Skeletal muscle tissue (tissue), 3 donors: ENCODE measurements at regions not wholly inside any gene's neighbourhood (a gene's known extent, or its start where the extent isn't known, plus 50 kb on each side); places are given as distances from the start of the nearest gene placed in this dataset.

Experiments used
- H3K27ac ChIP-seq: one replicate; pipeline ENCODE4 v1.7.0; 2013; ENCODE audit warnings: mild to moderate bottlenecking, low read depth, low read length, inconsistent platforms
- H3K27me3 ChIP-seq, 3 donors: one replicate each; pipeline ENCODE4 v1.7.0; 2013; ENCODE audit warnings: low read length in 3 of 3; ENCODE audit not compliant: control insufficient read depth in 3 of 3, insufficient read depth in 3 of 3
- H3K36me3 ChIP-seq, 3 donors: one replicate each; pipeline ENCODE4 v1.7.0; 2013; ENCODE audit warnings: low read length in 3 of 3; ENCODE audit not compliant: control insufficient read depth in 3 of 3, insufficient read depth in 3 of 3
- H3K4me1 ChIP-seq, 3 donors: one replicate each; pipeline ENCODE4 v1.7.0; 2013; ENCODE audit warnings: low read length in 3 of 3, mild to moderate bottlenecking in 3 of 3; ENCODE audit not compliant: control insufficient read depth in 3 of 3, insufficient read depth in 3 of 3
- H3K4me3 ChIP-seq, 3 donors: one replicate each; pipeline ENCODE4 v1.7.0; 2013; ENCODE audit warnings: low read length in 3 of 3
- H3K9ac ChIP-seq, 3 donors: one replicate each; pipeline ENCODE4 v1.7.0; 2013; ENCODE audit warnings: low read length in 3 of 3, mild to moderate bottlenecking in 3 of 3, moderate library complexity in 2 of 3, low read depth in 1 of 3
- H3K9me3 ChIP-seq, 3 donors: one replicate each; pipeline ENCODE4 v1.7.0; 2013; ENCODE audit warnings: low read length in 3 of 3; ENCODE audit not compliant: control insufficient read depth in 3 of 3
- donor health status: Osteomylitis.

DNA sequence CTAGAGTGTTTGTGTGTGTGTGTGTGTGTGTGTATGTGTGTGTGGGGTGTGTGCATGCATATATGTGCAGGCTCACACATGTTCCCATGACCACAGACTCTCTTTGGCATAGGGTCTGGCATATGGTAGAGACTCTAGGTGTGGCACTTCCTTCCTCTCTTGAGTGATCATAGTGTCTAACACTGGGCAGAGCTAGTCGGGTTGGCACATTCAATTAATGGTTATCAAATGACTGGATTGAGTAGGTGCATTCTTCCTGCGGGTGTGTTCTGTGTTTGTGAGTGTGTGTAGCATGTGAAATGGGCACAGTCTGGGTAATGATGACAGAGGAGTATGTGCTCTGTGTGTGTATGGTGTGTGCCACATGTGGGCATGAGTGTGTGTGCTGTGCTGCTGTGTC, 106.5 kb downstream of the EFNB1 start:
- no peak overlapping the region for H3K4me3 ChIP-seq
- no peak overlapping the region for H3K27ac ChIP-seq
- no peaks in the 10 kb centered on the region for H3K36me3 ChIP-seq
- H3K27me3 ChIP-seq: no peaks in the 10 kb centered on the region
- no peak overlapping the region for H3K9ac ChIP-seq
- peaks cover 14 to 28% (median 18%) of the 10 kb centered on the region in 3 donors for H3K4me1 ChIP-seq
- H3K9me3 ChIP-seq: no peaks in the 10 kb centered on the region

DNA sequence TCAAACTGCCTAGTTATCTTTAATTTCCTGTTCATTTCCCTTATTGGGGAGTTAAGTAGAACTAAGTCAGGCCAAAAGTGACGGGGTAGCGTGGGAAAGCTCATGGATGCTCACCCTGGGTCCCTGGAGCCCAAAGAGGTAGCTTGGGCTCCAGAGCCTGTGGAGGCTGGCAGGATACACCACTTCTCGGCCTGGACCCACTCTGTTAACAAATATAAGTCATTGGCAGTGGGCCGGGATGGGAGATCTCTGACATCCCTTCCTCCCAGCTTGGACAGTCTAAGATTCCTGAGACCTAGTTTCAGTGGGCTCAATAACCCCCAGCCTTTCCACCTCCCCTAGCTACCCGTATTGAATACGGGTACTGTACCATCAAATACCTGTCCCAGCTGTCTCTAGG, 106.1 kb downstream of the EFNB1 start:
- H3K4me3 ChIP-seq: no peak overlapping the region
- no peaks in the 10 kb centered on the region for H3K9me3 ChIP-seq
- H3K36me3 ChIP-seq: no peaks in the 10 kb centered on the region
- H3K4me1 ChIP-seq: peaks cover 14 to 31% (median 18%) of the 10 kb centered on the region in 3 donors
- no peaks in the 10 kb centered on the region for H3K27me3 ChIP-seq
- H3K9ac ChIP-seq: no peak overlapping the region
- no peak overlapping the region for H3K27ac ChIP-seq

DNA sequence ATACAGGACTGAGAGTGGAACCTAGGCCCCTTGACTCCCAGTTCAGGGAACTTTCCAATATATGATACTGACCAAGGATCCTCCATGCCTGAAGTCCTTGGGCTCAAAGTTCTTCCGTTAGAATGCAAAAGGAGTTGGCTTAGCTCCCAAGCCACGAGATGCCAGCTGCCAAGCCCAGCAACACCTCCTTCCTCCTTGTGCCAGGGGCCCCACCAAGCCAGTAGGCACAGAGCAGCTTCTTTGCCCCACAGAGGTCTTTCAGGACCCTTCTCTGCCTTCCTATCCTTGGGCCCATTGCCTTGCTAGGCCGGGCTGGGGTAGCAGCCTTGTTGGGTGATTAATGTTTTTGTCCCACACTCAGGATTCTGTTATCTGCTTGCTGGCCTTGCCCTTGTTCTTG, 105.6 kb downstream of the EFNB1 start:
- H3K27ac ChIP-seq: no peak overlapping the region
- H3K4me1 ChIP-seq: peaks cover 14 to 36% (median 22%) of the 10 kb centered on the region in 3 donors

DNA sequence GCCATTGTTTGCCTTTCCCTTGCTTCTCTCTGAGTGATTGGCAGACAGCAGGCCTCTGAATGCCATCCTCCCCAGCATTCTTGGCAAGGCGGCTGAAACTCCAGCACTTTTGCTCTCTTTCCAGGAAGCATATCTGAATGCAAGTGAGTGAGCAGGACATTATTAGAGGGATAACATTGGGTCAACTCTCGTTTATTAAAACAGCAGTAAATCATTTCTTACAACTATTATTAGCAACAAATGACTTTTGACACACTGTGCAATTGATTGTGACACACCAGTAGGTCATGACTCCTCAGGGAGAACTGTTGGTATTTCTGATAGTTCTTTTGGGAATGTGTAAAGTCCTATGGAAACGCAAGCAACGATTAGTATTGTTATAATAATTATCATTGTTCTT, 103.8 kb downstream of the EFNB1 start:
- H3K4me3 ChIP-seq: no peak overlapping the region
- peak overlapping the region; percentile 15 for H3K27ac ChIP-seq
- H3K9me3 ChIP-seq: no peaks in the 10 kb centered on the region
- no peak overlapping the region for H3K9ac ChIP-seq
- H3K36me3 ChIP-seq: no peaks in the 10 kb centered on the region
- no peaks in the 10 kb centered on the region for H3K27me3 ChIP-seq
- peaks cover 11 to 35% (median 26%) of the 10 kb centered on the region in 3 donors for H3K4me1 ChIP-seq

More for the DNA sequence above, 105.6 kb downstream of the EFNB1 start:
- Histone ChIP-seq H3K27me3 (no peaks in the 10 kb centered on the region), H3K9ac (no peak overlapping the region), H3K9me3 (no peaks in the 10 kb centered on the region), H3K36me3 (no peaks in the 10 kb centered on the region), H3K4me3 (no peak overlapping the region)

DNA sequence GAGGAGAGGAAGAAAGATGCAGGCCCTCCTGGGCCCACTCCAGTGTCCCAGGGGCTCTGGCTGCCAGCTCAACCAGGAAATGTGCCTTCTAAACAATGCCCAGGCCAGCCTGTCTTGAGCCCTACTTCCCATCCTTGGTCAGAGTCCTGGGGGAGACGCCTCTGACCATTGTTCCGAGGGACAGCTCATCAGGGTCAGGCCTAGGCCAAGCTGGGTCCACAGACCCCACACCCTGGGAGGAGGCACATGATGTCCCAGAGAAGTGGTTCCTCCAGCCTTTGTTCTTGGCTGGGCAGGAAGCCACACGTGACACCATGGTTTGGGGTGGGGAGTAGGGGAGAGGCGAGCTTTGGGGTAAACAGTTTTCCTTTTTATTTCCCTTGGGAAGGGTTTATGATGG, 102.5 kb downstream of the EFNB1 start:
- H3K27ac ChIP-seq: no peak overlapping the region
- no peaks in the 10 kb centered on the region for H3K27me3 ChIP-seq
- no peaks in the 10 kb centered on the region for H3K9me3 ChIP-seq
- H3K9ac ChIP-seq: no peak overlapping the region
- no peak overlapping the region for H3K4me3 ChIP-seq
- H3K4me1 ChIP-seq: peaks cover 11 to 29% (median 26%) of the 10 kb centered on the region in 3 donors
- H3K36me3 ChIP-seq: no peaks in the 10 kb centered on the region

DNA sequence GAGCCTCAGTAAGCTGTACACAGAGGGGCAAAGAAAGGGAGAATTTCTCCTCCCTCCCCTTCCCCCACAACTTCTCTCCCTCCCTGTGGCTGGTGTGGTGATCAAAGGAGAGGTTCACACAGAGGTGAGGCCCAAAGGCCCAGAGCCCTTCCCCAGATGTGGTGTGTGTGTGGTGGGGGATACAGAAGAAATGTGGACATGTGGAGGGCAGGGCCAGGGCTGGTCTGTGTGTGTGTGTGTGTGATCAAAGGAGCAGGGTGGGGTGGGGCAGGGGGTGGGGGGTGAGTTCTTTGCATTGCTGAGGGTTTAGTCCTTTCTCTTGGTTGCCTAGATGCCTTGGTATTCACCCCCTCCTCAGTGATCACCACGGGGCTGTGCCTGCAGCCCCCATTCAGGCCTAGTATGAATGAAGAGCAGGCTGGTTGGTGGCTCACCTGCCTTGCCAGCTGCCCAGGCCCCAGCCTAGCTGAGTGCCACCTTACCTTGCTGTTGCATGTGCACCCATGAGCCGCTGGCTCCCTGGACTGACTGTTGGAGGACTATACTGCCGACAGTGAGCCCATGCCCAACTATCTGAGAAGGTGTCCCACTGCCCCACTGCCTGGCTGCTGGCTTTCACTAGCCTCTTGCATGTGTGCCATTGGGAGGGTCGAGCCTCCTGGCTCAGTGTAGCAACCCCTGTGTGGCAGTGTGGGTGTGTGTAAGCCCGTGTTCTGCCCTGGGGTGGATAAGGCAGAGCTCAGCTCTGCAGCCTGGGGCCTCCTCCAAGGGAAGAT, 101.9 kb downstream of the EFNB1 start:
- Histone ChIP-seq H3K27ac (no peak overlapping the region), H3K36me3 (no peaks in the 10 kb centered on the region), H3K4me3 (no peak overlapping the region), H3K9ac (no peak overlapping the region), H3K9me3 (no peaks in the 10 kb centered on the region), H3K27me3 (no peaks in the 10 kb centered on the region), H3K4me1 (peaks cover 11 to 29% (median 26%) of the 10 kb centered on the region in 3 donors)

DNA sequence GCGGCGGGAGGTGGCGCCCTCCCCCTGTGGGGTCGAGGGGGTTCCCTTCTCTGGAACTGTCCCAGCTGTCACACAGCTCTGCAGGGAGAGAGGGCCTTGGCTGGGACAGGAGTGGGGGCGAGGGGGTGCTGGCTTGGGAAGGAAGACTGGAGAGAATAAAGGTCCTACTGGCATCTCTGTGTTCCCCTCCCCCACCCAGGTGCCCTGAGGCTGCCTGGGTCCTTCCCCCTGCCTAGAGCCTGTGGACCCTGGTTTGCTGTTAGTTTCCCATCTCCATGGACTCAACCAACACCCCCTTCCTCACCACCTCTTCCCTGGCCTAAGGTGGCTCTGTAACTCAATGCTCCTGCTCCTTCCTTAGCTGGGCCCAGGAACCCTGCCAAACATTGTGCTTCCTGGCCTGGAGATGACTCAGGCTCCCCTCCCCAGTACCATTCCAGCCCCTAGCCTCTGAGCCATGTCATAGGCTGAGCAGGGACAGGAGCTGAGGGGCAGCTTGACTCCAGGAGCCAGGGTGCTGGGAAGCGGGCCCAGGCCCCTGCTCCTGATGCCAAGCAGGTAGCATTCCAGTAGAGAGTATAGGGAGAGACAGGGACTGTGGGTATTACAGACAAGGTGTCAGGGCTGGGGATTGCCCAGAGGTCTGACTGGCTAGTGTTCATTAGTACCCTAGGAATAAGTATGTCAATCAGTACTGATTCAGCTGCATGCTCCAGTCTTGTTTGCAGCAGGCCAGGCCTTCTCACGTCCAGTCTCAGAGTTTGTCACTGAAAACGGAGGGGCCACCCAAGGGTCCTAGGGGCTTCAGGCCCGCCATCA, 100.7 kb downstream of the EFNB1 start:
- H3K36me3 ChIP-seq: no peaks in the 10 kb centered on the region
- H3K27ac ChIP-seq: no peak overlapping the region
- H3K4me1 ChIP-seq: peaks cover 7 to 29% (median 23%) of the 10 kb centered on the region in 3 donors
- no peak overlapping the region for H3K9ac ChIP-seq
- no peaks in the 10 kb centered on the region for H3K27me3 ChIP-seq
- H3K9me3 ChIP-seq: no peaks in the 10 kb centered on the region
- no peak overlapping the region for H3K4me3 ChIP-seq

DNA sequence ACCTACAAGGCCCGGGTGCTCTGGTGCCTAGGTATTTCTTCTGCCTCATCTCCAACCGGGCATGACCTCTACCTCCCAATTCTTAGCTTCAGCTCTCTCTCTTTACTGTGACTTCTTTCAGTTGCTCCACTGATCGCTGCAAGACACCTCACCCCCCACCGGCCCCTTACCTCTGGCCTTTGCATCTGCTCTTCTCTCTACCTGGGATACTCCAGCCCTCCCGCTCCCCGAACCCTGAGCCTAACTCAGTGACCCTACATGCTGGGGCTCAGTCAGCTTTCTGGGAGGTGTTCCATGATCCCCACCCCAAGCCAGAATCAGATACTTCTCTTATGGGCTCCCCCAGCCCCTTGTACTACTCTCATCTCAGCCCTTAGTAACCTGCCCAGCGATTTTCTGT, 99.6 kb downstream of the EFNB1 start:
- H3K4me3 ChIP-seq: no peak overlapping the region
- H3K27ac ChIP-seq: no peak overlapping the region
- peaks cover 7 to 29% (median 23%) of the 10 kb centered on the region in 3 donors for H3K4me1 ChIP-seq

DNA sequence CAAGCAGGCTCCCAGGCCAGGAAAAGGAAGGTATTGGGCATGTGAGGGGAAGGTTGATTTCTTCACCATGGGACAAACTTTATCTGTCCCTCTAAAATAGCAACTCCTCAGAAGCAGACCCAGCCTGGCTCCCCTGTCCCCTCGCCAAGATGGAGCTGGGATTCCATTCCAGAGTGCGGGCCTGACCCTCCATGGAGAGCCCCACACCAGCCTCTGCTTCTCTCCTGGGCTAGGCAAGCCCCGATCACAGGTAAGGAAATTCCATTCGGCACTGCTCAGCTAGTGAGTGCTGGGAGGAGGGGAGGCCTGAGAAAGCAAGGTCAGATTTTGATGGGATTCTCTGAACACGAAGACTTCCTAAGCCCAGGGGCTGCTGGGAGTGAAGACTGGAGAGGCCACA, 98.4 kb downstream of the EFNB1 start:
- no peaks in the 10 kb centered on the region for H3K9me3 ChIP-seq
- no peak overlapping the region for H3K4me3 ChIP-seq
- H3K27me3 ChIP-seq: peaks cover 0 to 6% (median 0%) of the 10 kb centered on the region in 3 donors
- no peak overlapping the region for H3K27ac ChIP-seq
- H3K36me3 ChIP-seq: no peaks in the 10 kb centered on the region
- peaks cover 7 to 23% (median 16%) of the 10 kb centered on the region in 3 donors for H3K4me1 ChIP-seq
- no peak overlapping the region for H3K9ac ChIP-seq

More for the DNA sequence above, 99.6 kb downstream of the EFNB1 start:
- no peak overlapping the region for H3K9ac ChIP-seq
- H3K27me3 ChIP-seq: peaks cover 0 to 6% (median 0%) of the 10 kb centered on the region in 3 donors
- H3K9me3 ChIP-seq: no peaks in the 10 kb centered on the region
- H3K36me3 ChIP-seq: no peaks in the 10 kb centered on the region

DNA sequence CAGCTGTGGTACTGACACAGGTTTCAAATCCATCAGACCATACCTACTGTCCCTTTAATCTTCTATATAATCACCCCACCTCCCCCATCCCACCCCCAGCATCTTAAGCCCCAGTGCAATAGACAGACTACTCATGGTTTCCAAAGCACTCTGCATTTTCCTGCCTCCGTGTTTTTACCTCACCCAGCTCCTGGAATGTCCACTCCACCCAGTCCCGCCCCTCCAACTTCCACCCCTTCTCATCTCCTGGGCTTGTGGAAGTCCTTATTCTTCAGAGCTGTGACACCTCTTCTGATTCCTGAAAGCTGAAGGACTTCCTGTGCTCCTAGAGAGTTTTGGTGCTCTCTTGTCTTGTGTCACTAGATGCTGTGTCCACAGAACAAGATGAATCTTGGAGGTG, 94.3 kb downstream of the EFNB1 start:
- Histone ChIP-seq H3K4me3 (no peak overlapping the region), H3K4me1 (no peaks in the 10 kb centered on the region), H3K27ac (no peak overlapping the region), H3K9me3 (no peaks in the 10 kb centered on the region), H3K36me3 (no peaks in the 10 kb centered on the region), H3K9ac (no peak overlapping the region), H3K27me3 (peaks cover 0 to 6% (median 0%) of the 10 kb centered on the region in 3 donors)
